PFSK-1 (cell line): ENCODE measurements at regions not wholly inside any gene's neighbourhood (a gene's known extent, or its start where the extent isn't known, plus 50 kb on each side); places are given as distances from the start of the nearest gene placed in this dataset.

Experiments
- FOXP2 ChIP-seq: optimal IDR thresholded peaks from 2 replicates; pipeline ENCODE3; 2011; ENCODE audit warnings: borderline replicate concordance, control low read depth, inconsistent platforms; ENCODE audit not compliant: insufficient read depth; ENCODE audit errors: extremely low read length, extremely low read depth
- POLR2AphosphoS5 ChIP-seq: IDR thresholded peaks from 2 replicates; pipeline ENCODE4 v1.6.1; 2012; ENCODE audit warnings: low read depth, mild to moderate bottlenecking, control low read depth, low read length, moderate library complexity
- SIN3A ChIP-seq: IDR thresholded peaks from 2 replicates; pipeline ENCODE4 v1.6.1; 2012; ENCODE audit warnings: mild to moderate bottlenecking, low read length, moderate library complexity, borderline replicate concordance; ENCODE audit not compliant: insufficient read depth
- TAF1 ChIP-seq: IDR thresholded peaks from 2 replicates; pipeline ENCODE4 v1.6.1; 2012; ENCODE audit warnings: low read length, control low read depth, borderline replicate concordance; ENCODE audit not compliant: insufficient read depth
- TF ChIP-seq, protein P1 (sequence below), 2 experiments: IDR thresholded peaks; 2 replicates each; pipeline versions ENCODE4 v1.6.1 to v1.8.0; 2011 to 2012; ENCODE audit warnings: low read depth in 2 of 2, low read length in 2 of 2, control low read depth in 1 of 2, inconsistent platforms in 1 of 2, mild to moderate bottlenecking in 1 of 2, moderate library complexity in 1 of 2; ENCODE audit not compliant: insufficient read depth in 1 of 2

DNA sequence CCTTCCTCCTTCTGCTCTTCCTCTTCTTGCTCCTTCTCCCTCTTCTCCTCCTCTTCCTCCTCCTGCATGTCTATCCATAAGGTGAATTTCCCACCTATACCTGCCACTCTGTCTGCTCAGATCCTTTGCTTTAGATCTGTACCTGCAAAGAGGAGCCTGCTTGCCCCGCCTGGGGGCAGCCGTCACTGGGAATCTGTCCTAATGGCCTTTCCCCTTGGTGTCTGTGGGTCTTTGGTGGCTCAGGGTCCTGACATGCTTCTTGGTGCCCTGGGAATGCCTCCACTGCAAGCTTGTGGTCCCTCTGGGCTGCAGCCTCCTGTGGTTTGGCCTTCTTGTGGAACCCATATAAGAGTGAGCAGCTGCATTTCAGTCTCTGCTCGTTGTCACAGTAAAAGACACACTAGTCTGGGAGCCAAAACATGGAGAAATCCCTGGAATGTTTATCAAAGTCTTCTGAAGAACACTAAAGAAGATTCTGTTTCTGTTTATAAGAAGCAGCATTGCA is 79.5 kb upstream of the CSF3R start:
- TF ChIP-seq TAF1: no peak
- no peak for TF ChIP-seq POLR2AphosphoS5

GRCh38 chr1:36561361-36561724 is 78.6 kb upstream of the CSF3R start:
- TF ChIP-seq FOXP2 (no peak), TAF1 (no peak), POLR2AphosphoS5 (no peak), SIN3A (no peak)
- TF ChIP-seq, protein P1, sequence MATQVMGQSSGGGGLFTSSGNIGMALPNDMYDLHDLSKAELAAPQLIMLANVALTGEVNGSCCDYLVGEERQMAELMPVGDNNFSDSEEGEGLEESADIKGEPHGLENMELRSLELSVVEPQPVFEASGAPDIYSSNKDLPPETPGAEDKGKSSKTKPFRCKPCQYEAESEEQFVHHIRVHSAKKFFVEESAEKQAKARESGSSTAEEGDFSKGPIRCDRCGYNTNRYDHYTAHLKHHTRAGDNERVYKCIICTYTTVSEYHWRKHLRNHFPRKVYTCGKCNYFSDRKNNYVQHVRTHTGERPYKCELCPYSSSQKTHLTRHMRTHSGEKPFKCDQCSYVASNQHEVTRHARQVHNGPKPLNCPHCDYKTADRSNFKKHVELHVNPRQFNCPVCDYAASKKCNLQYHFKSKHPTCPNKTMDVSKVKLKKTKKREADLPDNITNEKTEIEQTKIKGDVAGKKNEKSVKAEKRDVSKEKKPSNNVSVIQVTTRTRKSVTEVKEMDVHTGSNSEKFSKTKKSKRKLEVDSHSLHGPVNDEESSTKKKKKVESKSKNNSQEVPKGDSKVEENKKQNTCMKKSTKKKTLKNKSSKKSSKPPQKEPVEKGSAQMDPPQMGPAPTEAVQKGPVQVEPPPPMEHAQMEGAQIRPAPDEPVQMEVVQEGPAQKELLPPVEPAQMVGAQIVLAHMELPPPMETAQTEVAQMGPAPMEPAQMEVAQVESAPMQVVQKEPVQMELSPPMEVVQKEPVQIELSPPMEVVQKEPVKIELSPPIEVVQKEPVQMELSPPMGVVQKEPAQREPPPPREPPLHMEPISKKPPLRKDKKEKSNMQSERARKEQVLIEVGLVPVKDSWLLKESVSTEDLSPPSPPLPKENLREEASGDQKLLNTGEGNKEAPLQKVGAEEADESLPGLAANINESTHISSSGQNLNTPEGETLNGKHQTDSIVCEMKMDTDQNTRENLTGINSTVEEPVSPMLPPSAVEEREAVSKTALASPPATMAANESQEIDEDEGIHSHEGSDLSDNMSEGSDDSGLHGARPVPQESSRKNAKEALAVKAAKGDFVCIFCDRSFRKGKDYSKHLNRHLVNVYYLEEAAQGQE (IDR thresholded peaks at IDR 0.05; ENCODE audit: insufficient read depth in 1 of 2, low read depth in 2 of 2, low read length in 2 of 2): no peak

DNA sequence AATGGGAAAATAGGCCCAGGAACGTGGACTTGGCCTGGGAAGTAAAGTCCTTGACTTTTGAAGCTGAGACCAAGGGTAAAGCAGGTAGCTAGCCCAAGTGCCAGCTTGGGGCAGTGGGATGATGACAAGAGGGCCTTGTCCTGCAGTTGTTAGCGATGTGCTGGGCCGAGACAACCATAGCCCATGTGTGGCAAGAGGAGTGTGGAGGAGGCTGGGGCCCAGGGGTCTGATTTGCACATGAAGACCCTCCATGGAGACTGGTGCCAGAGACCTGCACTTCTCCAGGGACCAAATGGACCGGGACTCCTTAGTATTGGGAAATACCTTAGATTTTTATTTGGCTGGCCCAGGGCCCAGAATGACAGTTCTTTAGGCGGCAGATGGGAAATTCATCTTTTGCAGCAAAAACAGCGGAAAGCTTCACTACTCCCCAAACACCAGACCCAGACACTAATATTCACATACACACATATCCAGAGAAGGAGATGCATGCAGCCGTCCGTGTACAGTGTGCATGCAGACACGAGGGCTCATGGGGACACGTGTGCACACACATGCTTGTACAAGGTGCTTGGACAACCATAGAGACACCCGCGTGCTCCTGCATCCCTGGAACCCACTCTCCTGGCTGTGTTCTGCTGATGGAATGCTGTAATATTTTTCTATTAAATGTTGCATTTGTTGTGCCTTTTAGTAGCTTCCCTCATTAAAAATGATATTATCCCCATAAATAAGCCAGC is 78.1 kb upstream of the CSF3R start:
- TF ChIP-seq TAF1: no peak
- TF ChIP-seq FOXP2: no peak
- TF ChIP-seq POLR2AphosphoS5: no peak
- no peak for TF ChIP-seq SIN3A
- TF ChIP-seq, protein P1 (IDR thresholded peaks at IDR 0.05; ENCODE audit: insufficient read depth in 1 of 2, low read depth in 2 of 2, low read length in 2 of 2): no peak

DNA sequence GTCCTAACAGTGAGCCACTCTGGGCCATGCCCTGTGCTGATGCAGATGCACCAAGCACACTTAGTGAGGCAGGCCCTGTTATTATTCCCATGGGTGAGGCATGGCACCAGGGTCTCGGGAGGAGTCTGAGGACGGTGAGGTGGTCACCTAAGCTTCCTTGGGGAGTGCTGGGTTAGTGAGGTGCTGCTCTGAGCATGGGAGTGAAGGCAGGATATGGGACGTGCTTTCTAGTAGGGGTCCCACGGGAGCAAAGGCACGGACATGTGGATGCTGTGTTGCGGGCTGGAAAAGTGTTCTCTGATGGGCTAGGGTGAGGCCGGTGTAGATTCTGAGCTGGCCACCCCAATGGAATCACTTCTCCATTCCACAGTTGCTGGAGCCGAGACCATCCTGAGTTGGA is 77.5 kb upstream of the CSF3R start:
- no peak for TF ChIP-seq TAF1
- TF ChIP-seq SIN3A: no peak
- TF ChIP-seq POLR2AphosphoS5: no peak
- TF ChIP-seq, protein P1 (IDR thresholded peaks at IDR 0.05; ENCODE audit: insufficient read depth in 1 of 2, low read depth in 2 of 2, low read length in 2 of 2): no peak
- TF ChIP-seq FOXP2: no peak

DNA sequence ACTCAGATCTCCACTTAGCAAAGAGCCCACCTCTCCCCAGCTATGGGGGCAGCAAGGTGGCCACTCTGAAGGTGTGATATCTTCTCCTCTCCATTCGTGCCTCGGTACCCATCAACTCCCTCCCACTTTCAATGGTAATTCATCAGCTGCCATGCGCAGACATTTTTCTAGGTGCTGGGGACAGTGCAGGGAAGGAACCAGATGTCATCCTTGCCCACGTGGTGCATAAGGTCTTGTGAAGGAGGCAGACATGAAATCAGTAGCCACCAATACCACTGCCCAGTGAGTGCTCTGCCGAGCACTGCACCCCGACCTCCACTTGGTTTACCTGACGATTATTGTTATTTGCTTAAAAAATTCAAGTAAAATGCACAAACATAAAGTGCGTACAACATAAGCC is 76.3 kb upstream of the CSF3R start:
- TF ChIP-seq TAF1 (no peak), POLR2AphosphoS5 (no peak), SIN3A (no peak), FOXP2 (no peak)
- TF ChIP-seq, protein P1 (IDR thresholded peaks at IDR 0.05; ENCODE audit: insufficient read depth in 1 of 2, low read depth in 2 of 2, low read length in 2 of 2): no peak
